ENCODE measurements at regions not wholly inside any gene's neighbourhood (a gene's known extent, or its start where the extent isn't known, plus 50 kb on each side); places are given as distances from the start of the nearest gene placed in this dataset.

GRCh38 chr5:173806270-173807035 is 81.7 kb upstream of the CPEB4 start (continued):
- TF ChIP-seq ZHX2 (IDR thresholded peaks at IDR 0.05; ENCODE audit: low read depth): 0 out of 2 replicates have a peak, but pooled peaks have one; percentile 11
- TF ChIP-seq ZHX2 (CRISPR knock-in tag; IDR thresholded peaks at IDR 0.05; ENCODE audit: borderline replicate concordance): no peak
- no peak for TF ChIP-seq JARID2 (CRISPR knock-in tag; IDR thresholded peaks at IDR 0.05; ENCODE audit: insufficient replicate concordance)
- TF ChIP-seq ZNF3 (CRISPR knock-in tag; IDR thresholded peaks at IDR 0.05): no peak; the same call in 1 of the 2 replicates
- TF ChIP-seq DZIP1 (CRISPR knock-in tag; IDR thresholded peaks at IDR 0.05): no peak
- TF ChIP-seq RCOR2 (CRISPR knock-in tag; IDR thresholded peaks at IDR 0.05): peak; percentile 97
- TF ChIP-seq TBX2 (CRISPR knock-in tag; IDR thresholded peaks at IDR 0.05; ENCODE audit: borderline replicate concordance): peak; percentile 54; the same call in 1 of the 2 replicates
- no peak for TF ChIP-seq ZNF260 (CRISPR knock-in tag; IDR thresholded peaks at IDR 0.05; ENCODE audit: borderline replicate concordance, low read depth)
- TF ChIP-seq CBFB (CRISPR knock-in tag; IDR thresholded peaks at IDR 0.05): no peak
- TF ChIP-seq KAT8 (CRISPR knock-in tag; IDR thresholded peaks at IDR 0.05): 0 out of 2 replicates have a peak, but pooled peaks have one; percentile 26
- TF ChIP-seq CREB1 (IDR thresholded peaks at IDR 0.05): no peak
- TF ChIP-seq CREB1 (CRISPR knock-in tag; IDR thresholded peaks at IDR 0.05): peak; percentile 1; the same call in 1 of the 2 replicates
- peak; percentile 100 for TF ChIP-seq HMG20A (CRISPR knock-in tag; IDR thresholded peaks at IDR 0.05; ENCODE audit: borderline replicate concordance)
- TF ChIP-seq ZNF451 (CRISPR knock-in tag; IDR thresholded peaks at IDR 0.05): no peak
- TF ChIP-seq, protein P1, sequence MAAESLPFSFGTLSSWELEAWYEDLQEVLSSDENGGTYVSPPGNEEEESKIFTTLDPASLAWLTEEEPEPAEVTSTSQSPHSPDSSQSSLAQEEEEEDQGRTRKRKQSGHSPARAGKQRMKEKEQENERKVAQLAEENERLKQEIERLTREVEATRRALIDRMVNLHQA (CRISPR knock-in tag; IDR thresholded peaks at IDR 0.05): peak; percentile 53; the same call in 1 of the 2 replicates
- no peak for TF ChIP-seq RELA (CRISPR knock-in tag; IDR thresholded peaks at IDR 0.05)
- peak; percentile 80 for TF ChIP-seq CHD4 (IDR thresholded peaks at IDR 0.05; ENCODE audit: borderline replicate concordance, low read length)
- TF ChIP-seq RXRA (CRISPR knock-in tag; IDR thresholded peaks at IDR 0.05): peak; percentile 85; the same call in 1 of the 2 replicates
- TF ChIP-seq, protein P2, sequence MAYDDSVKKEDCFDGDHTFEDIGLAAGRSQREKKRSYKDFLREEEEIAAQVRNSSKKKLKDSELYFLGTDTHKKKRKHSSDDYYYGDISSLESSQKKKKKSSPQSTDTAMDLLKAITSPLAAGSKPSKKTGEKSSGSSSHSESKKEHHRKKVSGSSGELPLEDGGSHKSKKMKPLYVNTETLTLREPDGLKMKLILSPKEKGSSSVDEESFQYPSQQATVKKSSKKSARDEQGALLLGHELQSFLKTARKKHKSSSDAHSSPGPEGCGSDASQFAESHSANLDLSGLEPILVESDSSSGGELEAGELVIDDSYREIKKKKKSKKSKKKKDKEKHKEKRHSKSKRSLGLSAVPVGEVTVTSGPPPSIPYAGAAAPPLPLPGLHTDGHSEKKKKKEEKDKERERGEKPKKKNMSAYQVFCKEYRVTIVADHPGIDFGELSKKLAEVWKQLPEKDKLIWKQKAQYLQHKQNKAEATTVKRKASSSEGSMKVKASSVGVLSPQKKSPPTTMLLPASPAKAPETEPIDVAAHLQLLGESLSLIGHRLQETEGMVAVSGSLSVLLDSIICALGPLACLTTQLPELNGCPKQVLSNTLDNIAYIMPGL (CRISPR knock-in tag; IDR thresholded peaks at IDR 0.05; ENCODE audit: borderline replicate concordance in 1 of 2, low read depth in 1 of 2): peak in 1 of 2 experiments; percentile 36; a peak in 1 of 4 replicates
- peak; percentile 55; the same call in 1 of the 2 replicates for TF ChIP-seq HOXA3 (CRISPR knock-in tag; IDR thresholded peaks at IDR 0.05)

Measured in HepG2 (cell line).